WTC11 (cell line): ENCODE measurements at regions not wholly inside any gene's neighbourhood (a gene's known extent, or its start where the extent isn't known, plus 50 kb on each side); places are given as distances from the start of the nearest gene placed in this dataset.

Experiments
- CBFB ChIP-seq: sonication (generic); formaldehyde crosslinking; IDR thresholded peaks from 2 replicates; pipeline ENCODE4 v1.8.1; 2022; ENCODE audit warnings: mild to moderate bottlenecking, low read depth, missing genetic modification reagents
- PRDM15 ChIP-seq: sonication (generic); formaldehyde crosslinking; IDR thresholded peaks from 2 replicates; pipeline ENCODE4 v1.8.0; 2022; ENCODE audit warnings: missing genetic modification reagents
- TF ChIP-seq, protein P1 (sequence below): fragments of 200-600 bp; IDR thresholded peaks from 2 replicates; pipeline ENCODE4 v1.8.0; 2022; ENCODE audit warnings: antibody characterized with exemption

- TF ChIP-seq PRDM15 (CRISPR knock-in tag) (no peak), CBFB (CRISPR knock-in tag) (no peak)
- TF ChIP-seq, protein P1, sequence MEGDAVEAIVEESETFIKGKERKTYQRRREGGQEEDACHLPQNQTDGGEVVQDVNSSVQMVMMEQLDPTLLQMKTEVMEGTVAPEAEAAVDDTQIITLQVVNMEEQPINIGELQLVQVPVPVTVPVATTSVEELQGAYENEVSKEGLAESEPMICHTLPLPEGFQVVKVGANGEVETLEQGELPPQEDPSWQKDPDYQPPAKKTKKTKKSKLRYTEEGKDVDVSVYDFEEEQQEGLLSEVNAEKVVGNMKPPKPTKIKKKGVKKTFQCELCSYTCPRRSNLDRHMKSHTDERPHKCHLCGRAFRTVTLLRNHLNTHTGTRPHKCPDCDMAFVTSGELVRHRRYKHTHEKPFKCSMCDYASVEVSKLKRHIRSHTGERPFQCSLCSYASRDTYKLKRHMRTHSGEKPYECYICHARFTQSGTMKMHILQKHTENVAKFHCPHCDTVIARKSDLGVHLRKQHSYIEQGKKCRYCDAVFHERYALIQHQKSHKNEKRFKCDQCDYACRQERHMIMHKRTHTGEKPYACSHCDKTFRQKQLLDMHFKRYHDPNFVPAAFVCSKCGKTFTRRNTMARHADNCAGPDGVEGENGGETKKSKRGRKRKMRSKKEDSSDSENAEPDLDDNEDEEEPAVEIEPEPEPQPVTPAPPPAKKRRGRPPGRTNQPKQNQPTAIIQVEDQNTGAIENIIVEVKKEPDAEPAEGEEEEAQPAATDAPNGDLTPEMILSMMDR = no peak
Measured at GRCh38 chr4:117577686-117578311, 456.5 kb upstream of the NDST3 start.
